HG03378 (cell line): ENCODE measurements at regions not wholly inside any gene's neighbourhood (a gene's known extent, or its start where the extent isn't known, plus 50 kb on each side); places are given as distances from the start of the nearest gene placed in this dataset.

Source experiments
- ATAC-seq: cut with Tn5 transposase; IDR thresholded peaks from one replicate; pipeline ENCODE4 v1.9.1; 2021; ENCODE audit warnings: mild to moderate bottlenecking, moderate library complexity; ENCODE audit not compliant: unreplicated experiment

- ATAC-seq: no peak
These were observed 51.4 kb upstream of the ITM2B start for GRCh38 chr13:48181482-48182145.

DNA sequence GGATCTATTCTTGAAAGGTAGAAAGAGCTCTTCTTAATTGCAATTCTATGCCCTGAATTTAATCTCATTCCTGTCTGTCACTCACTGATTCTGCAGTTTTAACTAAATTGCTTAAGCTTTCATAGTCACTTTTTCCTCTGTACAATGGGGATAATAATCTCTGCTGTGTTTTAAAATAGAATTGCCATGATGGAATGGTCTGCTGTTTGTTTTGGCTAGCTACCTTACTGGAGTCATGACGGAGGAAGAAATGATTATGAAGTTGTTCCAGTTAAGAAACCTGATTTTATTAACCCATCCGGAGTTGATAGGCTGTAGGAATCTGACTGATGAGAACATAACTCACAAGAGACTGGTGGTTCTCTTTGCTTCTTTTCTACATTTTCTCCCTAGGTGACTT, 54.9 kb upstream of the ITM2B start:
- ATAC-seq: no peak

- ATAC-seq: no peak
These were observed 56.2 kb upstream of the ITM2B start for GRCh38 chr13:48176781-48177180.

- no peak for ATAC-seq
These were observed 57.8 kb upstream of the ITM2B start for GRCh38 chr13:48175185-48175584.

GRCh38 chr13:48167866-48168265, 65.1 kb upstream of the ITM2B start:
- no peak for ATAC-seq

DNA sequence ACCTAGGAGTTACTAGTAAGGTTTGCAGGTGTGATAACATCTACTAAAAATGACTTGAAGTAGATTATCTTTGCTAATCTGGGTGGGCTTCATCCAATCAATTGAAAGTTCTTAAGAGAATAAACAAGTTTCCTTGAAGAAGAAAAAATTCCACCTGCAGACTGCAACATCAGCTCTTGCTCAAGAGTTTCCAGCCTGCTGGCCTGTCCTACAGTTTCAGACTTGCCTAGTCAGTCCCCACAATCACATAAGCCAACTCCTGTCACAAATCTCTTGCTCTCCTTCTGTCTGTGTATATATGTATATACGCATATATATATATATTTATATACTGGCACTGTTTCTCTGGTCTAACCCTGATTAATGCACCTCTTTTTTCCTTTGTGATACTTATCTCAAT, 67.3 kb upstream of the ITM2B start:
- no peak for ATAC-seq

DNA sequence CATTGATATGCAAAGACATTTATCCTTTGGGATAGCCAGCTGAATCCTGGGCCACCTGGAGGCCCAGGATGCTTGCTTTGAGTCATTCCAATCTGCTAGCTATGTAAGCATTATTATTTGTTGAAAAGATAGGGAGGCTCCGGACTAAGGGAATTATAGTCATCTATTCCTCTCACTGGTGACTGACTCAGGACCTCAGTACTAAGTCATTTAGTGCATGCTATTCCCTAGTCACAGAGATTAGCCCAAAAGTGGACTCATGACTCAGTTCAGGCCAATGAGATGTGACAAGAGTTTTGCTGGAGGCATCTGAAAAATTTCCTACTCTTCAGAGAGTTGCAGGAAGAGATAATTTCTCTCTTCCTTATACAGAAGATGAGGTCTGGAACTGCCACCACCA, 67.9 kb upstream of the ITM2B start:
- no peak for ATAC-seq

- no peak for ATAC-seq
These were observed 68.2 kb upstream of the MED4 start for GRCh38 chr13:48163061-48163460.

DNA sequence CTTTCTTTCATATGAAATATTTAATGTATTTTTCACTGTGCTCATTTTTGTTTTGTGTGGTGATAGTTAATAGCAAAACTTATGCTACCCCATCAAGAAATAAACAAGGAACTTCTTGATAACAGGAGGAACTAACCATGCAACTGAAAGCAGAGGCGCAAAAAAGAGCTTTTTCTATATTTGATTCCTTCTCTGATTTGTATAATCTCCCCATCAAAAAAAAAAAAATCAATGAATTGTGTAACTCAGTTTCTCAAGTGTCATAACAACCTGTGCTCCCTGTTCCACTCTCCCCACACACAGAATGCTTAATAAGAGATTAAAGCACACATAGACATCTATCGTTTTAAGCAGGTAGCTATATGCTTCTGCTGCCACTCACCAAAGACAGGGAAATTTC, 67.3 kb upstream of the MED4 start:
- no peak for ATAC-seq

- ATAC-seq: no peak
These were observed 66.8 kb upstream of the MED4 start for GRCh38 chr13:48161530-48162179.

DNA sequence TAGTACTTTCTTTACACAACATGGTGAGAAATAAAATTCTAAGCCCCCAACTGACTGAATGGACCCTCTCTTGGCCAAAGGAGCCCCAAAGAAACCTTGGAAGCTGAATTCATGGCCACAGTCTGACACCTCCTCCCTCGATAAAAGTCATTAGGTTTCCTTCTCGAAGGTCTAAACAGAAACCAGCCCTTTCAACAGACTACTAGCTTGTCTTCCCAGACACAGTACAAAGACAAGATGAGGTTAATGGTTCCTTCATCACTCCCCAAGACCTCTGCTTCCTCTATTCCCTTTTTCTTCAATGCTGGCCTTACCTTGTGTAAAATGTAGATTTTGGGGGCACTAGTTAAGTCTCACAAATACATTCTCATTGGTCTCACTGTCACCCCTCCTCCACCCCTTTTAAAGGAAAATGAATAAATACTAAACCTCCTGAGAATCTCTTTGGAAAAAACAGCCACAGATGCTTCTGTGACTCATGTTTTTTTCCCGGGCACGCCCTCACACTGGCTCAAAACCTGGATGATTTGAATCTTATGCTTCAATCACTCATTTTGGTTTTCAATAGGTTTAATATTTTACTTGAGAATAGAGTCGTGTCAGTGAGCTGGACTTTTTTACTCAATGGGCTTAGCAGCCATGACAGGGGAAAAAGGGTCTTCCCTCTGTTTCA, 65.8 kb upstream of the MED4 start:
- no peak for ATAC-seq

GRCh38 chr13:48159826-48160225, 64.9 kb upstream of the MED4 start:
- ATAC-seq: no peak

DNA sequence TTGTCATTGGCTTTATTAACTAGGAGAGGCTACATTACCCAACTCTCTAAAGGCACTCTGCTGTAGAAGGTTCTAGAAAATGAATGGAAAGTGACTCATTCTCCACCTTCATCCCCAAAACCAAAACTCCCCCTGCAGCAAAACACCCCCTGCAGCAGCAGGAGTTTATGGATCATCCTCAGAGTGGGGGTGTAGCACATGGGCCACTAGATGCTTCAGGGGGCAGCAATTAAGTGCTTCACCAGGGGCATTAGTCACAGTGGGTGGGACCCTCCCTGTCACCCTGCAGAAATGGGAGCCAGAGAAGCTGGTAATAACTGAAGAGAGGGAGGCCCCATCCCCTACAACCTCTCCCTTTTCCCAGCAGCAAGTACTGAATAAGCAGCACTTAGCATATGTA, 64.5 kb upstream of the MED4 start:
- no peak for ATAC-seq

GRCh38 chr13:48158915-48159314, 64.0 kb upstream of the MED4 start:
- no peak for ATAC-seq

DNA sequence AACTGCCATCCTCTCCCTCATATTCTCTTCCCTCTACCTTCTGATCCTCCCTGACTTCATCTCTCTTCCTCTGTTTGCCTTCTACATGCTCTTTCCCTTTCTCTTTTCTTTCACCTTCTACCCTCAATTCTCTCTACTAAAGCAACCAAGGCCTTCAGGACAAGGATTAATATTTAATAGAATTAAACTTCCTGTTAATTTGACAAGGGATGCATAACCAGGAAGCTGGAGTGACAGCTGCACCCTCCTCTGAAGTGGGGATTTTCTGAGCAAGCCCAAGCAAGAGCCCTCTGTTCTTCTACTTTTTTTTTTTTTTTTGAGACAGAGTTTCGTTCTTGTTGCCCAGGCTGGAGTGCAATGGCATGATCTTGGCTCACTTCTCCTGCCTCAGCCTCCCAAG, 63.4 kb upstream of the MED4 start:
- peak; percentile 48 for ATAC-seq

- ATAC-seq: no peak
These were observed 61.6 kb upstream of the MED4 start for GRCh38 chr13:48156466-48156865.

GRCh38 chr13:48155848-48156247, 60.9 kb upstream of the MED4 start:
- ATAC-seq: peak; percentile 54

- no peak for ATAC-seq
These were observed 59.8 kb upstream of the MED4 start for GRCh38 chr13:48154671-48155070.

- ATAC-seq: no peak
These were observed 58.3 kb upstream of the MED4 start for GRCh38 chr13:48153186-48153585.

DNA sequence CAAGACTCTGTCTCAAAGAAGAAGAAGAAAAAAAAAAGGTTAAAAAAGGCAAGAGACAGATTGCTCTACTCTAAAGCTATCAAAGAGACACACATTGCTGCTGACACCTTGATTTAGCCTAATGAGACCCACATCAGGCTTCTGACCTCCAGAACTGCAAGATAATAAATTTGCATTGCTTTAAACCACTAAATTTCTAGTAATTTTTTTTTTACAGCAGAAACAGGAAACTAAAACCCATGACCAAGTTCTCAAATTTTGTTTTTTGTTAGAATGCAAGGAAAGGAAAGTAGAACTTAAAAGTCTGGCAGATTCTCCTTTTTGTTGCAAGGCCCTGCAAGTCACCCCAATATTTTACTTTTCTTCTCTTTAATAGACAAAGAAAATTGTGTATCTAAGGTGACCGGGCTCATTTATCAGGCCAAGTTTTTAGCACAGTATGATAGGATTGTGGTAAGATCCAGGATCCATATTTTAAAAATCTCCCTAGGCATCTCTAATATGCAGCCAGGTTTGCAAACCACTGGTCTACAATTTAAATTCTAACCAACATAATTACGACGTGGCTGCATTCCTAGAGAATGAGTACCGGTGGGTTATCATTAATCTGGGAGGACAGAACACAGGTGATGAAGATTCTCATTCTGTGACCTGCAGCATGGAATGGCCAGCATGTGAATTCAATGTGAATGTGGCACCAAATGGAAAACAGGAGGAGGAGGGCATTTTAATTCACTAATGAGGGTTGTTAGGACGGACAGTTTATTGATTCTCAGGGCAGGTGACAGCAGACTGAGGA, 56.7 kb upstream of the MED4 start:
- ATAC-seq: no peak

GRCh38 chr13:48148454-48148853, 53.5 kb upstream of the MED4 start:
- ATAC-seq: no peak

- no peak for ATAC-seq
These were observed 51.7 kb upstream of the MED4 start for GRCh38 chr13:48146636-48147035.
